A673 (cell line): ENCODE measurements at regions not wholly inside any gene's neighbourhood (a gene's known extent, or its start where the extent isn't known, plus 50 kb on each side); places are given as distances from the start of the nearest gene placed in this dataset.
A peak's percentile ranks its signal among the peaks of the same experiment; 100 is the strongest.

Experiments
- BruUV-seq: library from RNA; stranded (reverse); fragments of 400-500 nt; replicated peaks from 2 replicates; lab custom pipeline; 2021; lab: Mats Ljungman, UMichigan
- CTCF ChIA-PET: fragments of 300-600 bp; sonication (Branson Sonifier 250); formaldehyde crosslinking; loops from one replicate; lab custom pipeline; 2022; ENCODE audit warnings: antibody characterized with exemption; lab: Charles Lee
- POLR2A ChIA-PET: fragments of 300-600 bp; sonication (Branson Sonifier 250); formaldehyde crosslinking; loops from one replicate; lab custom pipeline; 2022; ENCODE audit warnings: antibody characterized with exemption; ENCODE audit not compliant: low non-redundant PET; lab: Charles Lee
- DNase-seq: peaks from one replicate; pipeline ENCODE4 v3.0.0-alpha.2; 2015; ENCODE audit warnings: low spot score
- H3K27ac ChIP-seq: fragments of 200-600 bp; sonication (generic); 2 replicates; pipeline ENCODE4 v1.5.1; 2016; ENCODE audit warnings: mixed run types, low read depth, mild to moderate bottlenecking, mixed read lengths, antibody characterized with exemption, low read length; ENCODE audit not compliant: poor library complexity, severe bottlenecking
- H3K27me3 ChIP-seq: fragments of 200-600 bp; sonication (generic); replicated peaks from 2 replicates; pipeline ENCODE4 v1.6.1; 2017; ENCODE audit warnings: mixed run types, low read depth, mild to moderate bottlenecking, mixed read lengths, antibody characterized with exemption, low read length; ENCODE audit not compliant: insufficient read depth, poor library complexity
- H3K36me3 ChIP-seq: fragments of 200-600 bp; sonication (generic); 2 replicates; pipeline ENCODE4 v1.6.1; 2016; ENCODE audit warnings: mixed run types, mild to moderate bottlenecking, mixed read lengths, antibody characterized with exemption, low read length; ENCODE audit not compliant: insufficient read depth, poor library complexity, severe bottlenecking
- H3K4me1 ChIP-seq: fragments of 200-600 bp; sonication (generic); 2 replicates; pipeline ENCODE4 v1.6.1; 2017; ENCODE audit warnings: mixed run types, mild to moderate bottlenecking, mixed read lengths, antibody characterized with exemption, low read length; ENCODE audit not compliant: insufficient read depth, poor library complexity, severe bottlenecking
- H3K4me3 ChIP-seq: fragments of 200-600 bp; sonication (generic); 2 replicates; pipeline ENCODE4 v1.5.1; 2016; ENCODE audit warnings: low read depth, mixed run types, mild to moderate bottlenecking, mixed read lengths, low read length; ENCODE audit not compliant: poor library complexity, severe bottlenecking
- H3K9me3 ChIP-seq: fragments of 200-600 bp; sonication (generic); 2 replicates; pipeline ENCODE4 v1.6.1; 2016; ENCODE audit warnings: mixed run types, low read depth, mild to moderate bottlenecking, mixed read lengths, antibody characterized with exemption, low read length; ENCODE audit not compliant: poor library complexity, severe bottlenecking
- CTCF ChIP-seq: fragments of 300-800, 200-600 bp; sonication (generic); conservative IDR thresholded peaks from 2 replicates; pipeline ENCODE4 v1.5.1; 2017; ENCODE audit warnings: low read depth, mild to moderate bottlenecking, antibody characterized with exemption, low read length, moderate library complexity, mixed read lengths
- EZH2 ChIP-seq: fragments of 200-600 bp; sonication (generic); IDR thresholded peaks from 2 replicates; pipeline ENCODE4 v1.6.1; 2017; ENCODE audit warnings: borderline replicate concordance, low read depth, mild to moderate bottlenecking, mixed read lengths, antibody characterized with exemption, low read length; ENCODE audit not compliant: poor library complexity, severe bottlenecking
- intact Hi-C: fragments of 100-400 bp; cut with micrococcal nuclease; formaldehyde crosslinking; loops from one replicate; pipeline ENCODE4 v1.10.0; 2022; ENCODE audit not compliant: unreplicated experiment

GRCh38 chrX:15191830-15192229 is 78.1 kb downstream of the ASB9 start:
- no peak for TF ChIP-seq EZH2
- TF ChIP-seq CTCF, result no peak
- no peaks in the 10 kb centered on the region for H3K36me3 ChIP-seq
- H3K9me3 ChIP-seq, result no peaks in the 10 kb centered on the region
- BruUV-seq, result no TSS peak
- H3K4me1 ChIP-seq, result no peaks in the 10 kb centered on the region
- peaks cover 7% of the 10 kb centered on the region for H3K27me3 ChIP-seq
- DNase-seq, result no peak
- H3K27ac ChIP-seq, result no peak overlapping the region
- H3K4me3 ChIP-seq, result no peak overlapping the region
- intact Hi-C loops, result no loop called here
- CTCF ChIA-PET, result no interaction called here
- POLR2A ChIA-PET, result no interaction called here

- Histone ChIP-seq H3K27ac (no peak overlapping the region), H3K4me3 (no peak overlapping the region), H3K4me1 (no peaks in the 10 kb centered on the region), H3K36me3 (no peaks in the 10 kb centered on the region), H3K27me3 (peaks cover 2% of the 10 kb centered on the region), H3K9me3 (no peaks in the 10 kb centered on the region)
- intact Hi-C loops, result no loop called here
- POLR2A ChIA-PET, result no interaction called here
- no TSS peak for BruUV-seq
- TF ChIP-seq CTCF (no peak), EZH2 (no peak)
- DNase-seq, result no peak
- CTCF ChIA-PET, result no interaction called here
These were observed 81.8 kb downstream of the ASB9 start for GRCh38 chrX:15188039-15188438.

GRCh38 chrX:15177316-15177715 is 92.6 kb downstream of the ASB9 start:
- Histone ChIP-seq H3K4me3 (no peak overlapping the region), H3K4me1 (no peaks in the 10 kb centered on the region), H3K27me3 (no peaks in the 10 kb centered on the region), H3K9me3 (no peaks in the 10 kb centered on the region), H3K36me3 (no peaks in the 10 kb centered on the region), H3K27ac (no peak overlapping the region)
- CTCF ChIA-PET, result no interaction called here
- TF ChIP-seq CTCF (no peak), EZH2 (no peak)
- DNase-seq, result peak; percentile 29
- POLR2A ChIA-PET, result no interaction called here
- BruUV-seq, result no TSS peak
- intact Hi-C loops, result no loop called here
